HCEC 1CT (cell line): ENCODE measurements at regions not wholly inside any gene's neighbourhood (a gene's known extent, or its start where the extent isn't known, plus 50 kb on each side); places are given as distances from the start of the nearest gene placed in this dataset.
A peak's percentile ranks its signal among the peaks of the same experiment; 100 is the strongest.
"Not testable (repeated sequence)": the region's sequence is repeated elsewhere in the genome, so short reads cannot be mapped to it uniquely, and the experiment has no call there.

Source experiments
- DNase-seq: peaks from one replicate; pipeline ENCODE4 v3.0.0-alpha.2; 2017

DNA sequence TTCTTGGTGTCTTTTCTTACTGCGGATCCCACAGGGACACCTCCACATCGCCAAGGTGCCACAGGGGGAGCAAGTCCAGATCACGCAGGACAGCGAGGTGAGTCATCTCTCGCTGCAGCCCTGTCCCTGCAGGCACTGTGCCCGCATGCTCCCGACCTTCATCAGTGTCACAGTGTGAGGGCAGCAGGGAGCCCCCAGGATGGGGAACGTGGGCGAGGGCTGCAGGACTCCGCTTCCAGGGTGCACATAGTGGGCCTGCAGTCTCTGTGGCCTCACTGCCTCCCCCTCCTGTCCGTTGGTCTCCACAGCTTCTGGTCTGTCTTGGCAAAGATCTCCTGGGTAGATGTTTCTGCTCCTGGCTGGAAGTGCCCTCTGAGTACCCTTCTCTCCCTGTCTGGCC lies 78.0 kb downstream of the NPIPB11 start:
- not testable (repeated sequence) for DNase-seq

- peak; percentile 49 for DNase-seq
These were observed 78.7 kb downstream of the NPIPB11 start for GRCh38 chr16:29327631-29328408.

GRCh38 chr16:29326164-29327125 lies 80.1 kb downstream of the NPIPB11 start:
- DNase-seq, result not testable (repeated sequence)

DNA sequence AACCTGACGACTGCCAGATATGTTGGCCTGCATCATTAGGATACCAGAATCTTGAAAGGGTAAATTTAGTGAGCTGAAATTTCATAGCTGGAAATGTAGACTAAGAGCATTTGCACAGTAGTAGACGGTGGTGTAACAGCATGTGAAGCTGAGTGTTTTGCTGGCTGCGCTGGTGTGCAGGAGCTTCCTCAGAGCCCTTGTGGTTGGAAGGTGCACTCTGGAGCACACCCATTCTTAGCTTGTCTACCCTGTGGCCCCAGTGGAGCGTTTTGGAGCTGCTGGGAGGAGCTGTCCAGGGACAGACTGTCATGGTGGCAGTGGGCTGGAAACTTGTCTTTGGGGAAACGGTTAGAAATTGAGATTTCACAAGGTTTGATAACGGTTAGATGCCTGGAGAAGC lies 82.8 kb downstream of the NPIPB11 start:
- not testable (repeated sequence) for DNase-seq

DNA sequence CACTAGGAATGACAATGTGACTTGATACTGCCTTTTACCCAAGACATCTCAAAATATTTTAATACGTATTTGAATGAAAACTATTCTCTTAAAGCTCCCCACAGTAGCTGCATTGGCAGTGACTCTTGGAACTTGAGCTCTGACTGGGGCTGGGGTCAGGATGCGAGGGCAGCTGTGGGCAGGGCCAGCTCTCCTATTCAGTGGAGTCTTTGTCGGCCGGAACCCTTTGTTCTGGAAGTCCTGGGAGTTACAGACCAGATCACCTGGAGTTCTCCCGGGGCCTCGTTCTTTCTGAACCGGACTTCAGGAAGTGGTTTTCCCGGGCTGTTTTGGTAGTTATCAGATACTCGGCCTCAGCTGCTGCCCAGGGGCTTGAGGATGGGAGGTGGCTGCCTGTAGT lies 84.9 kb downstream of the NPIPB11 start:
- DNase-seq, result no peak

DNA sequence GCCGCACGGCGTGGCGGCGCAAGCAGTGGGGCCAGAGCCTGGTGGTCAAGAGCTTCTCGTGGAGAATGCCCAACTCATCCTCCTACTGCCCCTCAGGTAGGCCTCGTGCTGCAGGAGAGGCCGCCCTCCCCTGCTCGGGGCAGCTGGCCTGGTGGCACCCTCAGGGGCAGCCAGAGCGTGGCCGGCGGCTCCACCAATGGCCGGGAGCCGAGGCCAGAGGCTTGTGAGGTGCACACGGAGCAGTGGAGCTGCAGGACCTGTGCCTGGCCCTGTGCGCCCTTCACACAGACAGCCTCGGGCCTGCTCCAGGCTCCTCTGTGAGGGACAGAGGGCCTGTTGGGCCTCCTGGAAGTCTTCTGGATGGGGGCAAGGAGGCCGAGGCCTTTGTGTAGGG lies 85.5 kb downstream of the NPIPB11 start:
- DNase-seq, result no peak

DNA sequence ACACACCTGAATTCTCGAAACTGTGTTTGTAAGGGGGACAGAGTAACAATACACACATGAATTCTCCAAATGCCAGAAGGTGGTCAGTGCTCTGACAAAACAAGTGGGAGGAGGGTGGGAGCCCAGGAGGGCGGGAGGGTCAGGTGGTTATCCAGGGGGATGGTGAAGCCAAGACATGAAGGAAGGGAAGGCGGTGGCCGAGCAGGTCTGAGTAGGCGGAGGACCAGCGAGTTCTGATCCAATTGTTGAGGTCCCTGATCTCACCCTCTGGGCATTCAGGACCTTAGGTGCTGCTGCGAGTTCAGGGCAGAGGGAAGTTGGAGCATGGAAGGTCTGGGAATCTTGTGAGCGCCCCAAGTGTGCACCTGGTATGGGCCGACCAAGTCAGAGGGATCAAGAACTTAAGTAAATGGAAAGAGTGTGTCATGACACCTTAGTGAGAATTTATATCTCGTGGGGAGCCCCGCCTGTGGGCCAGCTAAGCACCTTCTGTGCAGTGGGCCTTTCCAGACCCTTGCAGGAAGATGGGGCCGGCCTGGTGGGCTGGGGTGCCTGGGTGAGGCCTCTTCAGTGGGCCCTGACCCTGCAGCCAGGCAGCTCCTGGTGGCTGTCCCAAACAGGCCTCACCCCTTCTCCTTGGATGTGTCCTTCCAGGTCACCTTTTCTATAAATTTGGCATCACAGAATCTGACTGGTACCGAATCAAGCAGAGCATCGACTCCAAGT lies 86.1 kb downstream of the NPIPB11 start:
- no peak for DNase-seq

- no peak for DNase-seq
These were observed 86.8 kb downstream of the NPIPB11 start for GRCh38 chr16:29319726-29320125.

- DNase-seq, result peak; percentile 73
These were observed 87.9 kb downstream of the NPIPB11 start for GRCh38 chr16:29318561-29318968.

DNA sequence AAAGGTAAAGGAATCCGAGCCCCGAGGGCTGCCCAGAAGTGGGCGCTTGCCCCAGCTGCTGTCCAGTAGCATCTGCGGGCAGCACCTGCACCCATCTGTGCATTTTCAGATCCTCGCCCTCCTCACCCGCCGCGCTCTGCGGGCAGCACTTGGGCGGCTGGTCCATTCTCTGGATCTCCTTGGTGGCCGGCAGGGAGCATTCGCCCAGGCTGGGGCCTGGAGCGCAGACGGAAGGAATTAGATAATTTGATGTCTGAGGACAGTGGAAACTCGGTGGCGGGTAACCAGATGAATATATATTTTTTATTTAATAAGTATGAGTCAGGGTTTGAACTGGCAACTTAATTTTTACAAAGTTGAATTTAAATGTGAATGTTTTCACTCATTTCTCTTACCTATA lies 88.5 kb downstream of the NPIPB11 start:
- DNase-seq, result no peak

DNA sequence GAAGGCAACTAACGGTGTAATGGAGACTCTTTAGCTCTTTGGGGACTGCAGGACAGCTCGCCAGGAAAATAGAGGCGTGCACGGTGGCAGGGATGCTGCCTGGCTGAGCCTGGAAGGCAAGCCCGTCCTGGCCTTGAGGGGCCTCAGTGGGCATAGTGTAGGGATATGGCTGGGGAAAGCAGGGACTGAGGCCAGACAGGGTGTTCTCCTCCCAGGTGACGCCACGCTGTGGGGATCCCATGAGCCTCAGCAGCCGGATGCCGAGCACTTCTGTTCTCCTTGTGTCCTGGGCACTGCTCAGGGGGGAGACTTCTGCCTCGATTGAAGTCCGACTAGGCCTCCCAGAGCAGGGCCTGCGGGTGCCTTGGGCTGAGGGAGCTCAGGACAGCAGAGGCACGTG lies 89.2 kb downstream of the NPIPB11 start:
- no peak for DNase-seq

DNA sequence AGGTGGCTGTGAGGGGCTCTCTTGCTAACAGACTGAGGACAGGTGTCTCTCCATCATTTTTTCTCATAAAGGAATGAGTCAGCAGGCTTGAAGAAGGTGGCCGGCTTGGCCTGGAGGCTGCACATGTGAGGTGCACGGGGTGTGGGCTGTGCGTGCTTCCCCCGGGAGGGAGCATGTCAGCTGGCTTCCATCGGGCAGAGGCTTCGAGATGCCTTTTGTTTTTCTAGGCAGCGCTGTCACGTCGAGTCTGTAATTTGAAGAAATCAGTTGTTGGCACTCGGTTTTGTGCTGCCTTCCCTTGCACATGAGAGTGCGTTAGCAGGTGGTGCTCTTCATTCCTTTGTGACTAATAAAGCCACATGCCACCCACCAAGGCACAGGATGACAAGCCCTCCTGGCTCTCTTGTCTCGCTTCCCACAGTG lies 89.7 kb downstream of the NPIPB11 start:
- no peak for DNase-seq

DNA sequence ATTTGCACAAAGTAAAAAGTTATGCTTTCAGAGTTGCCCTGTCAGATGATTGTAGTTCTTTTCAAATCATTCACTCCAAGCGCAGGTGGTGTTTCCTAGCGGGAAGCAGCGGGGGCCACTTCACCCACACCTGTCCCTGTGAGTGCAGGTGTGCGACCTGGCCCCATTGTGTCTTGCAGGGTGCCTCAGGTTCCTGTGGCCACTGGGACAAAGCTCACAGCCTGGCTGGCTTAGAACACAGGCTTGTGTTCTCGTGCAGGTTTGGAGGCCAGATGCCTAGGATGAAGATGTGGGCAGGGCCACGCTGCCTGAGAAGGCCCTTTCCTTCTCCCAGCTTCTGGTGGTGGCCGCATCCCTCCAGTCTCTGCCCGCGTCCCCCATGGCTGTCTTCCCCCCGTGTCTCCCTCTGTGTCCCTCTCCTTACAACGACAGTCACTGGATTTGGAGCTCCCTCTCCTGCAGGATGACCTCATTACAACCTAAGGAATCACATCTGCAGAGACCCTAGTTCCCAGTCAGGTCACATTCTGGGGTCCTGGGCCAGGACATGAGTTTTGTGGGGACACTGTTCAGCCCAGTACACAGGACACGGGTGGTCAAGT lies 90.5 kb downstream of the NPIPB11 start:
- no peak for DNase-seq

DNA sequence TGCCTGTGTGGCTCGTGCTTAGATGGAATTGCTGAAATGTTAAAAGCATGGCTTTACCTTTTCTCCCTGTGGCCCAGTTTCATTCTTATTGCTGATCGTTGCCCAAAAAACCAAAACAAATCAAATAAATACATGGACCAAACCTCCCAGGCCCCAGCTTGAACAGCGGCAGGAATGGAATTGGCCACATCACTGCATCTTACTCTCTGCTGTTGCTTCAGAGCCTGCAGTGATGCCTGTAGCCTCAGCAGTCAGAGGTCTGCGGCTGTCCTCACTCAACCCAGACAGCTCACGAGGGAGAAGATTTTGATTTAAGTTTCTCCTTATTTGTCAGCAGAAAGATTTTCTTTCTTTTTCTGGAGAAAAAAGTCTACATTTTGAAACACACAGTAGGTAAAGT lies 91.5 kb downstream of the NPIPB11 start:
- no peak for DNase-seq

- DNase-seq, result no peak
These were observed 92.1 kb downstream of the NPIPB11 start for GRCh38 chr16:29314292-29314934.

GRCh38 chr16:29313559-29314048 lies 92.9 kb downstream of the NPIPB11 start:
- DNase-seq, result no peak

DNA sequence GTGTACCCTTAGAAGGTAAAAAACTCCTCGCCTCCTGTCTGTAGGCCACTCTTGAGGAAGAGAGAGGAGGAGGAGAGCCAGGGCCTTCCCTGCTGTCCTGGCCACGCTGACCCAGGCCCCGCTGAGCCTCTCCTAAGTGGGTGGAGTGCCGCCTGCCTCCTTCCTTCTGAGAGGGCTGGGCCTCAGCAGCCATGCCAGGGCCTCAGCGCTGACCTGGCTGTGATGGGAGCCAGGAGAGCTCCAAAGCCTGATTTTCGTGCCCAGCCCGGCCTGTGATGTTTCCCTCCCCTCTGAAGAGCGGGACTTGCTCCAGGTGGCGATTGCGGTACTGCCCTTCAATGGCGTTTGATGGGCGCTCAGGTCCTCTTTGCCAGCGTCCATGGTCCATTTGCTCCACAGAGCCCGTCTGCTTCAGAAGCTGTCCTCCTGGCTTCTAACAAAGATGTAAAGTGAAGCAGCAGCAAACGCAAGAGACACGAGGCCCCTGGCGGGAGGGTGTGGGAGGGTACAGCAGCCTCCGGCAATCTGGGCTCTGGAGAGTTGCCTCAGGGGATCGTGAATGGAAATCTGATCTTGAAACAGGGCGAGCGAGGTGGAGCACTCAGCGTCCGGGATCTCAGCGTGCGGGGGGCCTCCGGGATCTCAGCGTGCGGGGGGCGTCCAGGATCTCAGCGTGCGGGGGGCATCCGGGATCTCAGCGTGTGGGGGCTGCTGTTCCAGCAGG lies 93.5 kb downstream of the NPIPB11 start:
- no peak for DNase-seq

GRCh38 chr16:29312345-29312675 lies 94.2 kb downstream of the NPIPB11 start:
- DNase-seq, result not testable (repeated sequence)

- DNase-seq, result no peak
These were observed 94.8 kb downstream of the NPIPB11 start for GRCh38 chr16:29311461-29312344.

GRCh38 chr16:29310852-29311314 lies 95.6 kb downstream of the NPIPB11 start:
- no peak for DNase-seq
